Neural cell (in vitro differentiated cells): ENCODE measurements at regions not wholly inside any gene's neighbourhood (a gene's known extent, or its start where the extent isn't known, plus 50 kb on each side); places are given as distances from the start of the nearest gene placed in this dataset.

Experiments
- H2AFZ ChIP-seq: fragments of 200-600, 300-800 bp; sonication (generic), shearing (Covaris generic); 2 replicates; pipeline ENCODE4 v1.6.0; 2014; ENCODE audit warnings: low read depth, mild to moderate bottlenecking, antibody characterized with exemption, low read length, moderate library complexity
- H3F3A ChIP-seq: fragments of 200-600 bp; shearing (Covaris generic); 2 replicates; pipeline ENCODE4 v1.6.1; 2016; ENCODE audit warnings: mild to moderate bottlenecking, moderate library complexity, mixed read lengths, antibody characterized with exemption, low read length; ENCODE audit not compliant: insufficient read depth, poor library complexity, severe bottlenecking
- H3K27ac ChIP-seq: fragments of 200-600, 300-800 bp; sonication (generic), shearing (Covaris generic); 2 replicates; pipeline ENCODE4 v1.5.1; 2014; ENCODE audit warnings: mild to moderate bottlenecking, low read length, moderate library complexity
- H3K27me3 ChIP-seq: fragments of 300-800, 200-600 bp; sonication (generic), shearing (Covaris generic); 2 replicates; pipeline ENCODE4 v1.6.0; 2014; ENCODE audit warnings: mild to moderate bottlenecking, low read depth, low read length, moderate library complexity; ENCODE audit not compliant: insufficient read depth
- H3K36me3 ChIP-seq: fragments of 300-800, 200-600 bp; sonication (generic), shearing (Covaris generic); 2 replicates; pipeline ENCODE4 v1.5.1; 2014; ENCODE audit warnings: mild to moderate bottlenecking, antibody characterized with exemption, low read length, moderate library complexity; ENCODE audit not compliant: insufficient read depth
- H3K4me2 ChIP-seq: fragments of 300-800, 200-600 bp; sonication (generic), shearing (Covaris generic); 2 replicates; pipeline ENCODE4 v1.6.0; 2014; ENCODE audit warnings: mild to moderate bottlenecking, low read length
- H3K4me3 ChIP-seq: fragments of 300-800, 200-600 bp; sonication (generic), shearing (Covaris generic); 2 replicates; pipeline ENCODE4 v1.5.1; 2014; ENCODE audit warnings: mild to moderate bottlenecking, low read length, moderate library complexity
- H3K79me2 ChIP-seq: fragments of 200-600 bp; shearing (Covaris generic); replicated peaks from 2 replicates; pipeline ENCODE4 v1.6.0; 2014; ENCODE audit warnings: mild to moderate bottlenecking, low read length, moderate library complexity; ENCODE audit not compliant: insufficient read depth
- H3K9ac ChIP-seq: fragments of 300-800, 200-600 bp; sonication (generic), shearing (Covaris generic); 2 replicates; pipeline ENCODE4 v1.6.1; 2016; ENCODE audit warnings: mild to moderate bottlenecking, low read length, mixed read lengths
- H3K9me2 ChIP-seq: fragments of 200-600 bp; shearing (Covaris generic); 2 replicates; pipeline ENCODE4 v1.6.1; 2016; ENCODE audit warnings: mild to moderate bottlenecking, low read length, mixed read lengths; ENCODE audit not compliant: insufficient read depth
- H3K9me3 ChIP-seq: fragments of 200-600, 300-800 bp; sonication (generic), shearing (Covaris generic); 2 replicates; pipeline ENCODE4 v1.6.1; 2016; ENCODE audit warnings: mild to moderate bottlenecking, mixed run types, low read length, moderate library complexity, mixed read lengths
- H4K20me1 ChIP-seq: fragments of 200-600 bp; shearing (Covaris generic); 2 replicates; pipeline ENCODE4 v1.6.1; 2016; ENCODE audit warnings: mild to moderate bottlenecking, mixed run types; ENCODE audit not compliant: insufficient read depth
- EP300 ChIP-seq: fragments of 450-650 bp; conservative IDR thresholded peaks from 2 replicates; pipeline ENCODE4 v1.6.1; 2014; ENCODE audit warnings: antibody characterized with exemption, mild to moderate bottlenecking, moderate library complexity; ENCODE audit not compliant: poor library complexity, severe bottlenecking
- EZH2 ChIP-seq: fragments of 200-600, 300-800 bp; shearing (Covaris generic), sonication (generic); IDR thresholded peaks from 2 replicates; pipeline ENCODE4 v1.6.1; 2014; ENCODE audit warnings: antibody characterized with exemption, low read length, borderline replicate concordance, mild to moderate bottlenecking; ENCODE audit not compliant: insufficient read depth, poor library complexity, severe bottlenecking
- MXI1 ChIP-seq: fragments of 450-650 bp; conservative IDR thresholded peaks from 2 replicates; pipeline ENCODE4 v1.6.1; 2014; ENCODE audit warnings: antibody characterized with exemption, mild to moderate bottlenecking; ENCODE audit not compliant: poor library complexity, severe bottlenecking
- POLR2AphosphoS5 ChIP-seq: IDR thresholded peaks from 2 replicates; pipeline ENCODE4 v1.6.1; 2012
- RAD21 ChIP-seq: fragments of 450-650 bp; conservative IDR thresholded peaks from 2 replicates; pipeline ENCODE4 v1.6.1; 2014; ENCODE audit warnings: antibody characterized with exemption, mild to moderate bottlenecking, moderate library complexity
- SMC3 ChIP-seq: fragments of 450-650 bp; conservative IDR thresholded peaks from 2 replicates; pipeline ENCODE4 v1.6.1; 2014; ENCODE audit warnings: antibody characterized with exemption, mild to moderate bottlenecking, moderate library complexity; ENCODE audit not compliant: poor library complexity
- TAF1 ChIP-seq: IDR thresholded peaks from 2 replicates; pipeline ENCODE4 v1.6.1; 2012; ENCODE audit warnings: low read depth
- TF ChIP-seq, protein P1 (sequence below): fragments of 450-650 bp; IDR thresholded peaks from 2 replicates; pipeline ENCODE4 v1.5.1; 2014; ENCODE audit warnings: antibody characterized with exemption, mild to moderate bottlenecking, moderate library complexity; ENCODE audit not compliant: poor library complexity, severe bottlenecking
- TF ChIP-seq, protein P2 (sequence below): IDR thresholded peaks from 2 replicates; pipeline ENCODE4 v1.6.1; 2012; ENCODE audit warnings: borderline replicate concordance

DNA sequence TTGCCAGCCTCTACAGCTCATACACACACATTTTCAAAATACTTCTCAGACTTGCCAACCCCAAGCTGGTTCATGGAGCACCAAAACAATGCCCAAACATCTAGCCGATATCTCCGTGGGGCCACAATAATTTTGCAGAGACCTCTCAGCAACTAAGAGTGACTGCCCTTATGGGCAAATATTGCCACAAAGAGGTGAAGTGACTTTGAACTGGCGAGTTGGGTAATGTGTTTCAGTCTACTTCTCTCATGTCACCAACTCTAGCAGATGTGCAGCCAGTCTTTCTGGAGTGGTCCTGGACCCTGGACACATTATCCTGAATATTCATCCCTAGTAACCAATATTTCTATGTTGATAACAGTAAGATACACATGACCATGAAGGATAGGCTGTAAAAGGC is 290.3 kb downstream of the EMP1 start:
- TF ChIP-seq POLR2AphosphoS5, result no peak
- TF ChIP-seq, protein P1, sequence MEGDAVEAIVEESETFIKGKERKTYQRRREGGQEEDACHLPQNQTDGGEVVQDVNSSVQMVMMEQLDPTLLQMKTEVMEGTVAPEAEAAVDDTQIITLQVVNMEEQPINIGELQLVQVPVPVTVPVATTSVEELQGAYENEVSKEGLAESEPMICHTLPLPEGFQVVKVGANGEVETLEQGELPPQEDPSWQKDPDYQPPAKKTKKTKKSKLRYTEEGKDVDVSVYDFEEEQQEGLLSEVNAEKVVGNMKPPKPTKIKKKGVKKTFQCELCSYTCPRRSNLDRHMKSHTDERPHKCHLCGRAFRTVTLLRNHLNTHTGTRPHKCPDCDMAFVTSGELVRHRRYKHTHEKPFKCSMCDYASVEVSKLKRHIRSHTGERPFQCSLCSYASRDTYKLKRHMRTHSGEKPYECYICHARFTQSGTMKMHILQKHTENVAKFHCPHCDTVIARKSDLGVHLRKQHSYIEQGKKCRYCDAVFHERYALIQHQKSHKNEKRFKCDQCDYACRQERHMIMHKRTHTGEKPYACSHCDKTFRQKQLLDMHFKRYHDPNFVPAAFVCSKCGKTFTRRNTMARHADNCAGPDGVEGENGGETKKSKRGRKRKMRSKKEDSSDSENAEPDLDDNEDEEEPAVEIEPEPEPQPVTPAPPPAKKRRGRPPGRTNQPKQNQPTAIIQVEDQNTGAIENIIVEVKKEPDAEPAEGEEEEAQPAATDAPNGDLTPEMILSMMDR, result no peak
- no peak for TF ChIP-seq MXI1
- TF ChIP-seq EP300, result no peak
- TF ChIP-seq, protein P2, sequence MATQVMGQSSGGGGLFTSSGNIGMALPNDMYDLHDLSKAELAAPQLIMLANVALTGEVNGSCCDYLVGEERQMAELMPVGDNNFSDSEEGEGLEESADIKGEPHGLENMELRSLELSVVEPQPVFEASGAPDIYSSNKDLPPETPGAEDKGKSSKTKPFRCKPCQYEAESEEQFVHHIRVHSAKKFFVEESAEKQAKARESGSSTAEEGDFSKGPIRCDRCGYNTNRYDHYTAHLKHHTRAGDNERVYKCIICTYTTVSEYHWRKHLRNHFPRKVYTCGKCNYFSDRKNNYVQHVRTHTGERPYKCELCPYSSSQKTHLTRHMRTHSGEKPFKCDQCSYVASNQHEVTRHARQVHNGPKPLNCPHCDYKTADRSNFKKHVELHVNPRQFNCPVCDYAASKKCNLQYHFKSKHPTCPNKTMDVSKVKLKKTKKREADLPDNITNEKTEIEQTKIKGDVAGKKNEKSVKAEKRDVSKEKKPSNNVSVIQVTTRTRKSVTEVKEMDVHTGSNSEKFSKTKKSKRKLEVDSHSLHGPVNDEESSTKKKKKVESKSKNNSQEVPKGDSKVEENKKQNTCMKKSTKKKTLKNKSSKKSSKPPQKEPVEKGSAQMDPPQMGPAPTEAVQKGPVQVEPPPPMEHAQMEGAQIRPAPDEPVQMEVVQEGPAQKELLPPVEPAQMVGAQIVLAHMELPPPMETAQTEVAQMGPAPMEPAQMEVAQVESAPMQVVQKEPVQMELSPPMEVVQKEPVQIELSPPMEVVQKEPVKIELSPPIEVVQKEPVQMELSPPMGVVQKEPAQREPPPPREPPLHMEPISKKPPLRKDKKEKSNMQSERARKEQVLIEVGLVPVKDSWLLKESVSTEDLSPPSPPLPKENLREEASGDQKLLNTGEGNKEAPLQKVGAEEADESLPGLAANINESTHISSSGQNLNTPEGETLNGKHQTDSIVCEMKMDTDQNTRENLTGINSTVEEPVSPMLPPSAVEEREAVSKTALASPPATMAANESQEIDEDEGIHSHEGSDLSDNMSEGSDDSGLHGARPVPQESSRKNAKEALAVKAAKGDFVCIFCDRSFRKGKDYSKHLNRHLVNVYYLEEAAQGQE, result no peak
- TF ChIP-seq RAD21, result no peak
- TF ChIP-seq TAF1, result no peak
- TF ChIP-seq EZH2, result no peak
- TF ChIP-seq SMC3, result no peak
- H3K4me2 ChIP-seq, result no peak overlapping the region
- no peaks in the 10 kb centered on the region for H3K27me3 ChIP-seq
- no peak overlapping the region for H3K9ac ChIP-seq
- H3K36me3 ChIP-seq, result no peaks in the 10 kb centered on the region
- H2AFZ ChIP-seq, result no peak overlapping the region
- H3K9me2 ChIP-seq, result no peaks in the 10 kb centered on the region
- no peak overlapping the region for H3K27ac ChIP-seq
- no peak overlapping the region for H3K4me3 ChIP-seq
- no peaks in the 10 kb centered on the region for H4K20me1 ChIP-seq
- H3K9me3 ChIP-seq, result no peaks in the 10 kb centered on the region
- H3F3A ChIP-seq, result no peaks in the 10 kb centered on the region
- H3K79me2 ChIP-seq, result no peaks in the 10 kb centered on the region

DNA sequence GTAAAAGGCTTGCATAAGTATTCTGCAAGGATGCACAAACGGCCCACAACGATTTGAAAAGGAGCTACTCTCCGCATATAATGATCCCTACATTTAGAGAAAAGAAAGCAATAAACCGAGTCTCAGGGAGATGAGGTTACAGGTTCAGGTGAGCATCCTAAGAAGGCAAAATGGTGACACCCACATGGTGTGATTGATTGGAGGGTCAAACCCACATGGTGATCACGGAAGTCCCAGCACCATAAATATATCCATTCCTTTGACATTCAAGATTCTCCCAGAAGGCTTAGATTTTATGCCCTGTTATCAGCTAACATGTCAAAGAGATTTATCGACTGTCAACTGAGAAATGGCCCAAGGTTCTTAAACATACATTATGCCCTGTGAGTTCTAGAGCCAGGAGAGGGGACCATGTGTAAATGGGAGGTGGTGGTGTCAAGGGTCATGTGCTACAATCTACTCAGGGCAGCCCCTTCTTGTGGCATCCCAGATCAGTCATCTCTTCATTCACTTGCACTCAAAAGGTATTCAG is 282.2 kb downstream of the EMP1 start:
- Histone ChIP-seq H4K20me1 (no peaks in the 10 kb centered on the region), H3K36me3 (no peaks in the 10 kb centered on the region), H2AFZ (no peak overlapping the region), H3K9me2 (no peaks in the 10 kb centered on the region), H3K27ac (no peak overlapping the region), H3F3A (no peaks in the 10 kb centered on the region), H3K4me2 (no peak overlapping the region), H3K4me3 (no peak overlapping the region), H3K9ac (no peak overlapping the region), H3K79me2 (no peaks in the 10 kb centered on the region), H3K9me3 (no peaks in the 10 kb centered on the region), H3K27me3 (no peaks in the 10 kb centered on the region)
- TF ChIP-seq, protein P1, result no peak
- TF ChIP-seq TAF1, result no peak
- TF ChIP-seq POLR2AphosphoS5, result no peak
- no peak for TF ChIP-seq EZH2
- no peak for TF ChIP-seq MXI1
- no peak for TF ChIP-seq RAD21
- TF ChIP-seq, protein P2, result no peak
- no peak for TF ChIP-seq EP300
- no peak for TF ChIP-seq SMC3
